Esophagus (tissue), 2 donors: ENCODE measurements at regions not wholly inside any gene's neighbourhood (a gene's known extent, or its start where the extent isn't known, plus 50 kb on each side); places are given as distances from the start of the nearest gene placed in this dataset.

Experiments used
- H3K27ac ChIP-seq, 2 donors: one replicate each; pipeline ENCODE4 v1.5.1; 2013; ENCODE audit warnings: low read depth in 2 of 2, mild to moderate bottlenecking in 2 of 2, inconsistent platforms in 1 of 2, low read length in 1 of 2, moderate library complexity in 1 of 2
- H3K27me3 ChIP-seq, 2 donors: one replicate each; pipeline ENCODE4 v1.6.1; 2013; ENCODE audit warnings: low read length in 2 of 2, control low read depth in 1 of 2, mild to moderate bottlenecking in 1 of 2; ENCODE audit not compliant: insufficient read depth in 2 of 2, control insufficient read depth in 1 of 2
- H3K36me3 ChIP-seq, 2 donors: one replicate each; pipeline ENCODE4 v1.6.1; 2013; ENCODE audit warnings: low read length in 1 of 2; ENCODE audit not compliant: control insufficient read depth in 2 of 2, insufficient read depth in 2 of 2
- H3K4me1 ChIP-seq, 2 donors: one replicate each; pipeline ENCODE4 v1.6.1; 2013; ENCODE audit warnings: low read length in 1 of 2; ENCODE audit not compliant: control insufficient read depth in 2 of 2, insufficient read depth in 2 of 2
- H3K4me3 ChIP-seq, 2 donors: one replicate each; pipeline ENCODE4 v1.5.1; 2013; ENCODE audit warnings: low read length in 2 of 2, mild to moderate bottlenecking in 2 of 2, low read depth in 1 of 2, moderate library complexity in 1 of 2
- H3K9me3 ChIP-seq, 2 donors: one replicate each; pipeline ENCODE4 v1.6.1; 2013; ENCODE audit warnings: mild to moderate bottlenecking in 2 of 2, low read depth in 1 of 2, low read length in 1 of 2, moderate library complexity in 1 of 2; ENCODE audit not compliant: control insufficient read depth in 2 of 2, insufficient read depth in 1 of 2
- WGBS, 2 donors: extraction: QIAGEN DNeasy Blood & Tissue Kit; methylation state at CpG; one replicate each; pipeline ENCODE4 v1.1.7; 2013; 5-methylcytosine and 5-hydroxymethylcytosine counted together
- donor health status: healthy with polysubstance abuse.
- donor health status: Bipolar disorder and iron deficiency.

DNA sequence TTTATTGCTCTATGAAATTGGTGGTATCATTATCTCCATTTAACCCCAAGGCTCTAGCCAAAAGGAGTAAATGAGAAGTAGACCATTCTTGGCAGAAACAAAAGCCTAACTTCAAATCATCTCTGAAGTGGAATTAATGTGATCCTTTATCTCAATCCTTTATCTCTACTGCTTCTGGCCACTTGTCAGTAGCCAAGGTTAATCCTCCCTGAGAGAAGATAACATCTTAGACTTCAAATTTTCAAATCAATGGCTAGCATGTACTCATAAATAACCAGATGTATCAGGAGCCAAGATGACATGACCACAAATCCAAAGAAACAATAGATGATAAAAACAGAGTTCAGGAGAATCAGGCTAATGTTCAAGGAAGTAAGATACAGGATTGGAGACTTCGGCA lies 123.1 kb upstream of the RASSF8 start:
- Histone ChIP-seq H3K9me3 (no peaks in the 10 kb centered on the region), H3K4me1 (no peaks in the 10 kb centered on the region), H3K27me3 (no peaks in the 10 kb centered on the region), H3K27ac (no peak overlapping the region), H3K36me3 (no peaks in the 10 kb centered on the region), H3K4me3 (no peak overlapping the region)
- WGBS, 2 donors, result 84 to 93% methylated on average over 1 of the region's 1 CpG

DNA sequence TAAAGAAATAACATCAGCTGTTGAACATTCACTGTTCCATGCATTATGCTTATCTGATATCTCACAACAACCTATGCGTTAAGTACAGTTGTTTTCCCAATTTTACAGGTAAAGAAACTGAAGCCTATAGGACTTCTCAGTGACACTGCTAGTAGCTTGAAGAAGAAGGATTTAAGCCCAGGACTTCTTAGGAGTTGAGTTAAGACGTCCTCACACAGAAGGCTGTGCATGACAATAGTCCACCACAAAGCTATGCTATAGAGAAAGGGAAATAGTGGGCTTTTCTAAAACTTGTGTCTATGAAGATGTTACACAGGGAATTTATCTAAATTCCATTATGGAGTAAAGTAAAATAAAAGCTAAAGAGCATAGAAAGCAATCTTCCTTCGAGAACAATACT lies 120.5 kb upstream of the RASSF8 start:
- H3K27ac ChIP-seq, result no peak overlapping the region
- H3K4me3 ChIP-seq, result no peak overlapping the region
- H3K9me3 ChIP-seq, result no peaks in the 10 kb centered on the region
- H3K36me3 ChIP-seq, result no peaks in the 10 kb centered on the region
- 90 to 94% methylated on average over 3 of the region's 3 CpGs for WGBS, 2 donors
- no peaks in the 10 kb centered on the region for H3K27me3 ChIP-seq
- no peaks in the 10 kb centered on the region for H3K4me1 ChIP-seq

DNA sequence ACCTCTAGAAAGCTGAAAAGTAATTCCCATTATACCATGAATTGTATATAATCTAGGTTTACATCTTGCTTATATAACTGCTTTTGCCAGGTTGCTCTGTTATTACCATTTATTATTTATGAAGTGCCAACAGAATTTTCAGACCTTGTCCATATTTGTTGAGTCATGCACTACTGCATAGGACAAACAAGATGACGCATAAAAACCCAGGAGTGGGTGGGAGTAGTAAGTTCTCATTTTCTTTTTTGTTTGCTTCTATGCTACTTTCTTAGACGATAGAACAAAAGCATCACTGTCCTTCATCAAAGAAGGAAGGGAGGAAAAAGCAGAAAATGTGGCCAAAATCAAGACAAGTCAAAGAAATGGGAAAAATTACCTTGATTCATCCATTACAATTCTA lies 119.0 kb upstream of the RASSF8 start:
- WGBS, 2 donors, result 42 to 54% methylated on average over 2 of the region's 2 CpGs
- no peak overlapping the region for H3K4me3 ChIP-seq
- H3K9me3 ChIP-seq, result no peaks in the 10 kb centered on the region
- H3K27ac ChIP-seq, result no peak overlapping the region
- H3K36me3 ChIP-seq, result no peaks in the 10 kb centered on the region
- no peaks in the 10 kb centered on the region for H3K27me3 ChIP-seq
- H3K4me1 ChIP-seq, result no peaks in the 10 kb centered on the region

DNA sequence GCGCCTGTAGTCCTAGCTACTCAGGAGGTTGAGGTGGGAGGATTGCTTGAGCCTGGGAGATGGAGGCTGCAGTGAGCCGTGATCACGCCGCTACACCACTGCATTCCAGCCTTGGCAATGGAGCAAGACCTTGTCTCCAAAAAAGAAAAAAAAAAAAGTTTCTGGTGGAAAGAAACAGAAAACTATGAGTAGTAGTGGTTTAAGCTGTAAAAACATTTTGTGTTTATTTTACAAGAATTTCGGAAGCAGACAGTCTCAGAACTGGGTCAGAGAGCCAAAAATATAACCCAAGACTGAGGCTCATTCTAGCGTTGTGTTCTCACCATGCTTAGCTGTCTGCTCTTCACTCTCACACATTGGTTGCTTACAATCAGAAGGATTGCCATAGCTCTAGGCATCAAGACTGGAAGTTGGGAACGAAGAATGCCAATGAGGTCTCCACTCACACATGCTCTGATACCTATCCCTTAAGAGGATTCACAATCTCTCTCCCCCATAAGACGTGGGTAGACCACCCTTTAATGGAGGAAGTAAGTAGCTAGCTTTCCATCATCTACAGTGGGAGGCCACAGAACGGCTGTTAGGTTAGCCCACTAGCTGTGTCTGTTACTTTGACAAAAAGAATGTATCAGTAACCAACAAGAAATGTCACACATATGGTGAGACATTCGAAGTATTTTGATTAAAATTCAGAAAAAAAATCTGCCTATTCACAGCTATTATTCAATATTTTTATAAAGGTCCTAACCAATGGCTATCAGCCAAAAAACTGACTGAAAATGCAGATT lies 117.6 kb upstream of the RASSF8 start:
- Histone ChIP-seq H3K27ac (no peak overlapping the region), H3K36me3 (no peaks in the 10 kb centered on the region), H3K9me3 (no peaks in the 10 kb centered on the region), H3K4me3 (no peak overlapping the region), H3K27me3 (no peaks in the 10 kb centered on the region), H3K4me1 (no peaks in the 10 kb centered on the region)
- 77 to 82% methylated on average over 10 of the region's 10 CpGs for WGBS, 2 donors

DNA sequence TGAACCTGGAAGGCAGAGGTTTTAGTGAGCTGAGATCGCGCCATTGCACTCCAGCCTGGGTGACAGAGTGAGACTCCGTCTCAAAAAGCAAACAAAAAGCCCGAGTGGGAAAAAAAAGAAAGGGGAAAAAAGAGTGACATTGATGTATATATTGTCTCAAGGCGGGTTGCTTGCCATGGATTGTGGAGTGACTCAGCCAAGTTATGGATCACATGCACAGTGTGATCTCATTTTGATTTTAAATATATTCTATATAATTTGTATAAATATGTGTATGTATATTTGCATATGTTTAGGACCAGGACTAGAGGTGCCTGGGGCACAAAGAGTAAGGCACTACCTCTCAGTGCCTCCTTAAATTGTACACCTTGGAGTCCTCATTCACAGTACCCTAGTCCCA lies 116.2 kb upstream of the RASSF8 start:
- no peaks in the 10 kb centered on the region for H3K27me3 ChIP-seq
- no peaks in the 10 kb centered on the region for H3K36me3 ChIP-seq
- H3K4me3 ChIP-seq, result no peak overlapping the region
- WGBS, 2 donors, result 81 to 83% methylated on average over 5 of the region's 5 CpGs
- no peaks in the 10 kb centered on the region for H3K4me1 ChIP-seq
- H3K9me3 ChIP-seq, result no peaks in the 10 kb centered on the region
- no peak overlapping the region for H3K27ac ChIP-seq

DNA sequence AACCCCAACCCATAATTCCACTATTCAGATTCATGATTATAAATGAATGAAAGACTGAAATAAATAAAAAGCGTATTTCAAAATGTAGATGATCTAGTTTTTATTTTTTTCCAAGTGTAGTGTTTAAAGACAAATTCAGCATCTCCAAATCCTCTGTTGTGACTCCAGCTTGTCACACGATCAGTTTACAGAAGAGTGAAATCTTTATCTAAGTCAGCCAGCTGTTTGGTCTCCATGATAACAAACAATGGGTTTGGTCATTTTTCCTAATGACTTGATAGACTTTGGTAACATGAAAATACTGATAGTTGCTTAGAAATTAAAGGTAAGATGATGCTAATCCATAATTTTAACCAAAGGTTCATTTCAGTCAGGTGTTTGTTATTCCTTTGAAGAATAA lies 114.5 kb upstream of the RASSF8 start:
- Histone ChIP-seq H3K4me3 (no peak overlapping the region), H3K4me1 (no peaks in the 10 kb centered on the region), H3K27me3 (no peaks in the 10 kb centered on the region), H3K9me3 (no peaks in the 10 kb centered on the region), H3K27ac (no peak overlapping the region), H3K36me3 (no peaks in the 10 kb centered on the region)
- WGBS, 2 donors, result 57 to 59% methylated on average over 2 of the region's 2 CpGs

DNA sequence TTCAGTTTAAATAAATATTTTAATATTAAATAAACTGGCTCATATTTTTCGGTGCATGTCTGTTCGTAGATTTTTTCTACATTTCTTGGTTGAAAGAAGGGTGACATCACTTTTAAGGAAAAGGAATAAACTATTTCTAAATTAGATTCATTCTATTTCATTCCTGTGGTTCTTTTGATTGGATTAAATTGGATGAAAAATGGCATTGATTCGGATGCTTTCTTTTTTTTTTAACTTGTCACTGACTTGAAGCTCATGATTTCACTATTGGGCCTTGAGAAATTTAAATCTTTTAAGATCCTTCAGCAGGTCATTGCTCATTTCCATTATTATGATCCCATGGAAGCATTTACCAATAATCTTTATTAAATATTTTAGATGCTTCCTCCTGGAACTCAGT lies 113.1 kb upstream of the RASSF8 start:
- 72 to 73% methylated on average over 3 of the region's 3 CpGs for WGBS, 2 donors
- no peaks in the 10 kb centered on the region for H3K27me3 ChIP-seq
- H3K4me3 ChIP-seq, result no peak overlapping the region
- no peaks in the 10 kb centered on the region for H3K9me3 ChIP-seq
- H3K4me1 ChIP-seq, result no peaks in the 10 kb centered on the region
- no peak overlapping the region for H3K27ac ChIP-seq
- H3K36me3 ChIP-seq, result no peaks in the 10 kb centered on the region

DNA sequence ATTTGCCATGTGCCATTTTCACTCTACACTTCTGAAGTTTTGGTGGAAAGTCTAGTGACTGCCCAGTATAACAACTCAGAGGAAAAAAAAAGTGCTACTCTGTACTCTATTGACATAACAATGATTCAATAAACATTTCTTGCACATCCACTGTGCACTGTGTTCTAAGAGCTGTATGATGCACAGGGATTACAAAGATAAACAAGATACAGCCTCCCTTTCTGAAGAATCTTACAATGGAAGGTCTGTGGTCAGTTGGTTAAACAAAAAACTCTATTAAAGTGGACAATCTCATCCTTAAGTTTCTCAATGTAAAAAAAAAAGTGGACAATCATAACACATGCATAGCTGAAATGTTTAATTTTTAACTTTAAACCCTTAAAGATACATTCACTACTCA lies 105.7 kb upstream of the RASSF8 start:
- Histone ChIP-seq H3K27me3 (no peaks in the 10 kb centered on the region), H3K36me3 (no peaks in the 10 kb centered on the region), H3K27ac (no peak overlapping the region), H3K4me1 (no peaks in the 10 kb centered on the region), H3K4me3 (no peak overlapping the region), H3K9me3 (no peaks in the 10 kb centered on the region)

DNA sequence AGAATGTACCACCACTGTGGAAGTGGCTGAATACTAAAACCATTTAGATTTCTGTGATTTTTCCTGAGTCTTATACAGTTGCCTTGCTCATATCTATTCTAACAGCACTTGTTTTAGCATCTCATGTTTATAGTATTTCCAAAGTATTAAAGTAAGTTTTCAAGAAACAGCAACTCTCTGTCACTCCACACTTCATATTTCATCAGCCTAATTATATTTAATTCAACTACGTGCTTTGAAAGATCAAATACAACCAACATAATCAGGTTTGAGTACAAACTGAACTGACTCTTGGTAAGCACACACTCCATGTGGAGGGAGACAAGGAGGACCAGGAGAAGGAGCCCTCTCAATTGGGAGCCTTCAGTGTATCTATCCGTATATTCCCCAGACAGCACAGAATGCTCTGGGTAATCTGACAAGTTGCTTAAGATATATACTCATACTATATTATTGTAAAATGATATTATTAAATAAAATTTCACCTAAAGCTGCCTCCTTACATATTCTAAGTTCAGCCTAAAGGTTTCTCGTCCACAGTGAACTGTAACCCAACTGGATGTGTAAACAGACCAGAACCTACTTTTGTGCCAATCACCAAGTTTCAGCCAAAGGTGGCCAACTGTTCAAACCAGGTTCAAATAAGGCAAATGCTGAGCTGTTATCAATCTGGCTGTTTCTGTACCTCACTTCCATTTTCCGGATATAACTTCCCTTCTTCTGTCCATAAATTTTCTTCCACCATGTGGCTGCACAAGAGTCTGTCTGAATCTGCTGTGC lies 105.0 kb upstream of the RASSF8 start:
- Histone ChIP-seq H3K27ac (no peak overlapping the region), H3K36me3 (no peaks in the 10 kb centered on the region), H3K27me3 (no peaks in the 10 kb centered on the region), H3K4me1 (no peaks in the 10 kb centered on the region), H3K9me3 (no peaks in the 10 kb centered on the region), H3K4me3 (no peak overlapping the region)
- 61 to 67% methylated on average over 4 of the region's 4 CpGs for WGBS, 2 donors

DNA sequence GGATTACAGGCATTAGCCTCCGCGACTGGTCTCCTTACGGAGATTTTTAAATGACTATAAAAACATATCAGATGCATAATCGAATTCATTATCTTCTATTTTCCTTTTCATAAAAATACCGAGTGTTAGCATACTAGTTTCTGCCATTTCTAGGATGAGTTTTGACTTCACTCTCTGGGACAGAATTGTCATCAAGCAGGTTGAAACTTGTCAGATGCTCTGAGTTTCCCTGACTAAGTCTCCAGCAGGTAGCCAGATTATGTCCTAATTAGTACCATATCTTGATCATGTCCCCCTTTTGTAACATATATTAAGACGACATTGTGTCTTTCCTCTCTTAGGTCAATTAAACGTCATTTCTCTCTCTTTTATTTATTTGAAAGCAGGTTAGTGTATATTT lies 103.5 kb upstream of the RASSF8 start:
- H3K27ac ChIP-seq, result no peak overlapping the region
- 85 to 89% methylated on average over 7 of the region's 7 CpGs for WGBS, 2 donors
- H3K4me1 ChIP-seq, result no peaks in the 10 kb centered on the region
- no peak overlapping the region for H3K4me3 ChIP-seq
- no peaks in the 10 kb centered on the region for H3K9me3 ChIP-seq
- H3K27me3 ChIP-seq, result no peaks in the 10 kb centered on the region
- H3K36me3 ChIP-seq, result no peaks in the 10 kb centered on the region
